Neuronal stem cell (in vitro differentiated cells): ENCODE measurements at regions not wholly inside any gene's neighbourhood (a gene's known extent, or its start where the extent isn't known, plus 50 kb on each side); places are given as distances from the start of the nearest gene placed in this dataset.

Experiments
- DNase-seq: peaks from one replicate; pipeline ENCODE4 v3.0.0-alpha.2; 2013; ENCODE audit warnings: low spot score
- H2AFZ ChIP-seq: one replicate; pipeline ENCODE4 v1.6.1; 2013; ENCODE audit warnings: mild to moderate bottlenecking, low read length, inconsistent platforms
- H2AK5ac ChIP-seq: 2 replicates; pipeline ENCODE4 v1.6.1; 2013; ENCODE audit warnings: low read depth, mild to moderate bottlenecking, inconsistent platforms, low read length, moderate library complexity, mixed read lengths
- H2BK120ac ChIP-seq: 2 replicates; pipeline ENCODE4 v1.6.1; 2013; ENCODE audit warnings: low read depth, mild to moderate bottlenecking, inconsistent platforms, low read length, moderate library complexity, mixed read lengths
- H2BK12ac ChIP-seq: one replicate; pipeline ENCODE4 v1.6.1; 2013; ENCODE audit warnings: low read length, inconsistent platforms
- H2BK15ac ChIP-seq: 2 replicates; pipeline ENCODE4 v1.6.1; 2013; ENCODE audit warnings: mild to moderate bottlenecking, low read length, inconsistent platforms, mixed read lengths
- H2BK5ac ChIP-seq: one replicate; pipeline ENCODE4 v1.6.1; 2013; ENCODE audit warnings: inconsistent platforms, mild to moderate bottlenecking, low read length, moderate library complexity
- H3K14ac ChIP-seq: one replicate; pipeline ENCODE4 v1.6.1; 2013; ENCODE audit warnings: low read length, inconsistent platforms
- H3K18ac ChIP-seq: 2 replicates; pipeline ENCODE4 v1.6.1; 2013; ENCODE audit warnings: low read length, inconsistent platforms
- H3K23ac ChIP-seq: 2 replicates; pipeline ENCODE4 v1.6.1; 2013; ENCODE audit warnings: low read depth, mild to moderate bottlenecking, mixed read lengths, low read length, inconsistent platforms; ENCODE audit not compliant: poor library complexity
- H3K27ac ChIP-seq: replicated peaks from 3 replicates; pipeline ENCODE4 v1.5.1; 2013; ENCODE audit warnings: low read length, inconsistent platforms
- H3K27me3 ChIP-seq, 3 experiments: 2 replicates each; pipeline ENCODE4 v1.6.1; 2013; ENCODE audit warnings: low read length in 3 of 3, mild to moderate bottlenecking in 2 of 3, inconsistent platforms in 1 of 3, low read depth in 1 of 3, mixed read lengths in 1 of 3, moderate library complexity in 1 of 3; ENCODE audit not compliant: control insufficient read depth in 3 of 3, insufficient read depth in 3 of 3
- H3K36me3 ChIP-seq, 2 donors: replicated peaks in 1 of 2; 2 replicates each; pipeline ENCODE4 v1.6.1; 2013; ENCODE audit warnings: low read length in 2 of 2; ENCODE audit not compliant: control insufficient read depth in 2 of 2, insufficient read depth in 2 of 2
- H3K4ac ChIP-seq: 2 replicates; pipeline ENCODE4 v1.6.1; 2013; ENCODE audit warnings: inconsistent platforms, mild to moderate bottlenecking, low read length, moderate library complexity
- H3K4me1 ChIP-seq, 2 donors: 1 replicate in 1 of 2; 2 replicates in 1 of 2; pipeline ENCODE4 v1.6.1; 2013; ENCODE audit warnings: low read length in 2 of 2, low read depth in 1 of 2; ENCODE audit not compliant: control insufficient read depth in 2 of 2, insufficient read depth in 1 of 2
- H3K4me2 ChIP-seq: one replicate; pipeline ENCODE4 v1.6.1; 2013; ENCODE audit warnings: mild to moderate bottlenecking, low read length, inconsistent platforms; ENCODE audit not compliant: insufficient read depth, poor library complexity, severe bottlenecking
- H3K4me3 ChIP-seq, 2 donors: 2 replicates each; pipeline ENCODE4 v1.5.1; 2013; ENCODE audit warnings: low read length in 2 of 2, mild to moderate bottlenecking in 2 of 2, inconsistent platforms in 1 of 2, moderate library complexity in 1 of 2
- H3K79me1 ChIP-seq: one replicate; pipeline ENCODE4 v1.6.1; 2013; ENCODE audit warnings: low read depth, mild to moderate bottlenecking, inconsistent platforms, low read length, moderate library complexity
- H3K9ac ChIP-seq: one replicate; pipeline ENCODE4 v1.6.1; 2013; ENCODE audit warnings: mild to moderate bottlenecking, low read depth, low read length, inconsistent platforms; ENCODE audit not compliant: poor library complexity
- H3K9me3 ChIP-seq, 2 donors: replicated peaks in 1 of 2; 2 replicates each; pipeline versions ENCODE3 to v1.6.1; 2013; ENCODE audit warnings: low read length in 2 of 2, mild to moderate bottlenecking in 2 of 2, inconsistent platforms in 1 of 2, low read depth in 1 of 2, mixed read lengths in 1 of 2, moderate library complexity in 1 of 2; ENCODE audit not compliant: control insufficient read depth in 2 of 2, insufficient read depth in 1 of 2
- H4K8ac ChIP-seq: one replicate; pipeline ENCODE4 v1.6.1; 2013; ENCODE audit warnings: low read depth, mild to moderate bottlenecking, inconsistent platforms, low read length, moderate library complexity
- H4K91ac ChIP-seq: one replicate; pipeline ENCODE4 v1.6.1; 2013; ENCODE audit warnings: low read length, low read depth, mild to moderate bottlenecking, inconsistent platforms; ENCODE audit not compliant: poor library complexity
- WGBS, 2 donors: extraction: QIAGEN DNeasy Blood & Tissue Kit; methylation state at CpG; one replicate each; pipeline ENCODE4 v1.1.7; 2013; ENCODE audit warnings: missing lambda C conversion rate in 2 of 2, mixed read lengths in 1 of 2; ENCODE audit not compliant: insufficient read length in 2 of 2, insufficient replicate concordance in 1 of 2; ENCODE audit errors: extremely low coverage in 2 of 2; 5-methylcytosine and 5-hydroxymethylcytosine counted together

DNA sequence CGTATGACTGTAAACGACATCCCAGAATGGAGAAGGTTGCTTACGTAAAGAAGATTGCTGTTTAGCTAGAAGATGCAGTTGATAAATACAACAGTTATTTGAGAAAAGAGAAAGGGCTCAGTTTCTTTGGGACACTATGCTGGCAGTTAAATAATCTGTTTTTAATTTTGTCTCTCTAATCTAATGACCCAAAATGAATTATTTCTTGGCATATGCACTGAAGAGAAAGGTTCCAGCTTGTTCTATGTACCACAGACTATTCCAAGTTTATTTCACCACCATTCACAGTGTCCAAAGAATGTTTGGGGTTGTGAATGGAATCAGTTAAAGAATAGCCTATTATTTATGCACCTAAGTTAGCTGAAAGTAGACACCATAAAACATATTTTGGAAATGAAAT lies 449.9 kb downstream of the RNF144B start:
- no peak for DNase-seq
- H2BK12ac ChIP-seq = no peak overlapping the region
- no peak overlapping the region for H3K23ac ChIP-seq
- H3K9me3 ChIP-seq = no peaks in the 10 kb centered on the region
- H2AK5ac ChIP-seq = no peak overlapping the region
- no peak overlapping the region for H2BK120ac ChIP-seq
- H4K8ac ChIP-seq = no peak overlapping the region
- no peak overlapping the region for H3K14ac ChIP-seq
- no peaks in the 10 kb centered on the region for H3K4me1 ChIP-seq
- H3K27ac ChIP-seq = no peak overlapping the region
- H4K91ac ChIP-seq = no peak overlapping the region
- H2BK15ac ChIP-seq = no peak overlapping the region
- no peaks in the 10 kb centered on the region for H3K79me1 ChIP-seq
- WGBS, 2 donors = no CpG with 5 or more reads among the region's 3 CpGs
- no peak overlapping the region for H2AFZ ChIP-seq
- H3K36me3 ChIP-seq = no peaks in the 10 kb centered on the region
- no peak overlapping the region for H3K4me3 ChIP-seq
- no peak overlapping the region for H2BK5ac ChIP-seq
- H3K4ac ChIP-seq = no peak overlapping the region
- no peak overlapping the region for H3K18ac ChIP-seq
- no peaks in the 10 kb centered on the region for H3K27me3 ChIP-seq
- H3K4me2 ChIP-seq = no peak overlapping the region
- no peak overlapping the region for H3K9ac ChIP-seq

DNA sequence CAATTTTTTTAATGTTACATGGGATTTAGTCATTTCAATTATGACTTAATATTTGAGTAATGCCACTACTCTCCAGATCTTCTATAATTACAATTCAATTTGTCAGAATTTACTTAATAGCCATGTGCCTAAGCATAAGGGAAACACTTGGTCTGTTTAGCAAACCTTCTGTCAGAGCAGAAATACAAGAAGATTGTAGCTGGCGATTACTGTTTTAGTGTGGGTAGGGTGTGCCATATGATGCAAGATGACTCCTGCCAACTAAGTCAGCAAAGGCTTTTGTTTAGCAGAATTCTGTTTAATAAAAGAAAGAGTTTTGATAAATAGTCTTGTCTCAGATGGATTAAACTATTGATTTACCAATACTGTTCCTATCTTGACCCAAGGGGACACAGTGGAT lies 455.4 kb downstream of the RNF144B start:
- H3K9me3 ChIP-seq = no peaks in the 10 kb centered on the region
- no peaks in the 10 kb centered on the region for H3K36me3 ChIP-seq
- H3K18ac ChIP-seq = no peak overlapping the region
- H4K91ac ChIP-seq = no peak overlapping the region
- H3K79me1 ChIP-seq = no peaks in the 10 kb centered on the region
- H3K4me3 ChIP-seq = no peak overlapping the region
- no peak overlapping the region for H3K14ac ChIP-seq
- H4K8ac ChIP-seq = no peak overlapping the region
- H3K4ac ChIP-seq = no peak overlapping the region
- H2BK15ac ChIP-seq = no peak overlapping the region
- no peak overlapping the region for H2BK120ac ChIP-seq
- no CpG with 5 or more reads among the region's 1 CpG for WGBS, 2 donors
- no peak for DNase-seq
- no peak overlapping the region for H2BK5ac ChIP-seq
- H3K9ac ChIP-seq = no peak overlapping the region
- H2AK5ac ChIP-seq = no peak overlapping the region
- no peak overlapping the region for H3K4me2 ChIP-seq
- H3K27me3 ChIP-seq = no peaks in the 10 kb centered on the region
- H3K27ac ChIP-seq = no peak overlapping the region
- H3K4me1 ChIP-seq = no peaks in the 10 kb centered on the region
- no peak overlapping the region for H2BK12ac ChIP-seq
- no peak overlapping the region for H3K23ac ChIP-seq
- no peak overlapping the region for H2AFZ ChIP-seq

DNA sequence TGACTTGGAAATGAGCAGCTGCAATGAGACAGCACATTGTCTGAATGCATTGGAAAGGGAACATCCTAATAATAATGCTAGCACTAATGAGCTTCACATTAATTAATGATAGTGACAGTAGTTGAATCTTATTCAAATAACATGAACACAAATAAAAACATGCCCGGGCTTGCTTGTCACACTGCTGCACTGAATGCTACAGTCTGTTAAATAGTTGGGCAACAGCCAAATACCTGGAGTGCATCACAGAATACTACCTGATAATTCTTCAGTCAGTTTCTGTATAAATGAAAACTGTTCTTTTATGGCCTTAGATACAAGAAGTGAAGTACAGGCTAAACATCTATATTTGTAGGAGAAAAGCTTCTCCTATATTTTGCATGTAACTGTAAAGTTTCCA lies 458.7 kb downstream of the RNF144B start:
- Histone ChIP-seq H3K36me3 (no peaks in the 10 kb centered on the region), H2BK120ac (no peak overlapping the region), H2BK5ac (no peak overlapping the region), H3K79me1 (no peaks in the 10 kb centered on the region), H3K4ac (no peak overlapping the region), H2AK5ac (no peak overlapping the region), H2BK12ac (no peak overlapping the region), H3K4me3 (no peak overlapping the region), H3K18ac (no peak overlapping the region), H2BK15ac (no peak overlapping the region), H3K4me1 (no peaks in the 10 kb centered on the region), H3K4me2 (no peak overlapping the region), H3K9ac (no peak overlapping the region), H3K9me3 (no peaks in the 10 kb centered on the region), H4K91ac (no peak overlapping the region), H3K14ac (no peak overlapping the region), H3K27me3 (no peaks in the 10 kb centered on the region), H3K27ac (no peak overlapping the region), H2AFZ (no peak overlapping the region), H4K8ac (no peak overlapping the region), H3K23ac (no peak overlapping the region)
- DNase-seq = no peak
- no CpG with 5 or more reads among the region's 1 CpG for WGBS, 2 donors

GRCh38 chr6:18846327-18846726 lies 459.2 kb downstream of the RNF144B start:
- Histone ChIP-seq H2AK5ac (no peak overlapping the region), H3K9me3 (no peaks in the 10 kb centered on the region), H3K79me1 (no peaks in the 10 kb centered on the region), H4K8ac (no peak overlapping the region), H2BK120ac (no peak overlapping the region), H3K18ac (no peak overlapping the region), H3K9ac (no peak overlapping the region), H3K4me2 (no peak overlapping the region), H3K4ac (no peak overlapping the region), H3K4me3 (no peak overlapping the region), H3K4me1 (no peaks in the 10 kb centered on the region), H3K14ac (no peak overlapping the region), H3K27me3 (no peaks in the 10 kb centered on the region), H2BK12ac (no peak overlapping the region), H2BK5ac (no peak overlapping the region), H2BK15ac (no peak overlapping the region), H4K91ac (no peak overlapping the region), H3K23ac (no peak overlapping the region), H2AFZ (no peak overlapping the region), H3K27ac (no peak overlapping the region), H3K36me3 (no peaks in the 10 kb centered on the region)
- no peak for DNase-seq
- no CpG with 5 or more reads among the region's 3 CpGs for WGBS, 2 donors
